ENCODE measurements at regions not wholly inside any gene's neighbourhood (a gene's known extent, or its start where the extent isn't known, plus 50 kb on each side); places are given as distances from the start of the nearest gene placed in this dataset.

GRCh38 chr16:51988977-51989376, 558.0 kb downstream of the TOX3 start:
- Histone ChIP-seq H3K4me2 (ENCODE audit: low read depth, low read length) (no peak overlapping the region), H2BK15ac (ENCODE audit: low read depth, low read length) (no peak overlapping the region), H3K27me3 (ENCODE audit: control insufficient read depth, insufficient read depth, low read length) (peaks cover 2% of the 10 kb centered on the region; the same call in 1 of the 2 replicates), H2BK120ac (ENCODE audit: low read depth, low read length) (no peak overlapping the region), H3K23ac (ENCODE audit: low read depth, low read length) (no peak overlapping the region), H2AFZ (replicated peaks; ENCODE audit: low read length, poor library complexity) (no peak overlapping the region), H4K5ac (ENCODE audit: low read depth, low read length) (no peak overlapping the region), H2AK5ac (ENCODE audit: low read depth, low read length) (no peak overlapping the region), H4K20me1 (ENCODE audit: insufficient read depth, low read length) (no peaks in the 10 kb centered on the region), H4K91ac (ENCODE audit: insufficient read depth, low read depth, low read length) (no peak overlapping the region), H3K14ac (replicated peaks; ENCODE audit: low read depth, low read length) (no peak overlapping the region), H3K9ac (ENCODE audit: low read depth, low read length) (no peak overlapping the region), H2BK5ac (ENCODE audit: low read depth, low read length, poor library complexity, severe bottlenecking) (no peak overlapping the region), H3K4ac (ENCODE audit: low read depth, low read length) (no peak overlapping the region), H3K79me1 (ENCODE audit: low read depth in 1 of 2, low read length in 2 of 2) (no peaks in the 10 kb centered on the region), H4K8ac (ENCODE audit: low read depth in 2 of 2, low read length in 2 of 2) (no peak overlapping the region), H2BK20ac (ENCODE audit: low read depth, low read length) (no peak overlapping the region), H3K36me3 (ENCODE audit: control insufficient read depth, insufficient read depth, low read length) (no peaks in the 10 kb centered on the region), H3K9me3 (ENCODE audit: control insufficient read depth, insufficient read depth, low read length) (no peaks in the 10 kb centered on the region), H3K4me3 (ENCODE audit: insufficient read depth, low read depth, low read length) (no peak overlapping the region), H3K9me1 (ENCODE audit: insufficient read depth, low read length) (no peaks in the 10 kb centered on the region), H3K27ac (ENCODE audit: insufficient read depth, low read length) (no peak overlapping the region), H3K56ac (ENCODE audit: extremely low read depth, insufficient read depth, low read length) (no peak overlapping the region), H3K4me1 (ENCODE audit: control insufficient read depth, insufficient read depth, low read length) (no peaks in the 10 kb centered on the region), H2AK9ac (replicated peaks; ENCODE audit: low read depth, low read length, poor library complexity) (no peak overlapping the region), H3K18ac (ENCODE audit: low read depth, low read length) (no peak overlapping the region)
- BruUV-seq (replicated peaks) = no TSS peak
- ChIA-PET POLR2A (ENCODE audit: unreplicated experiment) (no interaction called here), CTCF (no interaction called here)
- in situ Hi-C loops (cut with MboI; ENCODE audit: low sequenced_read_pairs) (loop anchor here (5.0 to 25.0 kb wide), 3 partner anchors 172 to 1177 kb away; no protein-coding TSS in a partner anchor), dilution Hi-C loops (cut with HindIII; ENCODE audit: low sequenced_read_pairs, unreplicated experiment) (no loop called here), intact Hi-C loops (cut with micrococcal nuclease) (no loop called here)
- TF ChIP-seq NFE2L2 (IDR thresholded peaks at IDR 0.05; ENCODE audit: low read depth, low read length) = no peak
- no peak for TF ChIP-seq FOS (IDR thresholded peaks at IDR 0.05; ENCODE audit: low read depth, low read length)
- no peak for TF ChIP-seq MAFK (IDR thresholded peaks at IDR 0.05; ENCODE audit: low read depth, low read length)
- TF ChIP-seq RFX5 (IDR thresholded peaks at IDR 0.05; ENCODE audit: low read depth, low read length) = no peak
- TF ChIP-seq SMC3 (IDR thresholded peaks at IDR 0.05; ENCODE audit: low read depth, low read length) = no peak
- no peak for TF ChIP-seq MXI1 (IDR thresholded peaks at IDR 0.05; ENCODE audit: borderline replicate concordance, low read depth, low read length)
- no peak for TF ChIP-seq CEBPB (IDR thresholded peaks at IDR 0.05; ENCODE audit: low read depth, low read length)
- TF ChIP-seq RAD21 (IDR thresholded peaks at IDR 0.05; ENCODE audit: low read length) = no peak
- no peak for TF ChIP-seq BHLHE40 (IDR thresholded peaks at IDR 0.05; ENCODE audit: low read depth, low read length)
- TF ChIP-seq ELK1 (IDR thresholded peaks at IDR 0.05; ENCODE audit: borderline replicate concordance, low read depth, low read length) = no peak
- no peak for TF ChIP-seq RCOR1 (IDR thresholded peaks at IDR 0.05; ENCODE audit: insufficient replicate concordance, low read length)
- TF ChIP-seq, protein P1, sequence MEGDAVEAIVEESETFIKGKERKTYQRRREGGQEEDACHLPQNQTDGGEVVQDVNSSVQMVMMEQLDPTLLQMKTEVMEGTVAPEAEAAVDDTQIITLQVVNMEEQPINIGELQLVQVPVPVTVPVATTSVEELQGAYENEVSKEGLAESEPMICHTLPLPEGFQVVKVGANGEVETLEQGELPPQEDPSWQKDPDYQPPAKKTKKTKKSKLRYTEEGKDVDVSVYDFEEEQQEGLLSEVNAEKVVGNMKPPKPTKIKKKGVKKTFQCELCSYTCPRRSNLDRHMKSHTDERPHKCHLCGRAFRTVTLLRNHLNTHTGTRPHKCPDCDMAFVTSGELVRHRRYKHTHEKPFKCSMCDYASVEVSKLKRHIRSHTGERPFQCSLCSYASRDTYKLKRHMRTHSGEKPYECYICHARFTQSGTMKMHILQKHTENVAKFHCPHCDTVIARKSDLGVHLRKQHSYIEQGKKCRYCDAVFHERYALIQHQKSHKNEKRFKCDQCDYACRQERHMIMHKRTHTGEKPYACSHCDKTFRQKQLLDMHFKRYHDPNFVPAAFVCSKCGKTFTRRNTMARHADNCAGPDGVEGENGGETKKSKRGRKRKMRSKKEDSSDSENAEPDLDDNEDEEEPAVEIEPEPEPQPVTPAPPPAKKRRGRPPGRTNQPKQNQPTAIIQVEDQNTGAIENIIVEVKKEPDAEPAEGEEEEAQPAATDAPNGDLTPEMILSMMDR (conservative IDR thresholded peaks at IDR 0.05; ENCODE audit: low read depth, low read length) = no peak
- TF ChIP-seq MAZ (IDR thresholded peaks at IDR 0.05; ENCODE audit: borderline replicate concordance, low read depth, low read length) = no peak
- TF ChIP-seq, protein P2, sequence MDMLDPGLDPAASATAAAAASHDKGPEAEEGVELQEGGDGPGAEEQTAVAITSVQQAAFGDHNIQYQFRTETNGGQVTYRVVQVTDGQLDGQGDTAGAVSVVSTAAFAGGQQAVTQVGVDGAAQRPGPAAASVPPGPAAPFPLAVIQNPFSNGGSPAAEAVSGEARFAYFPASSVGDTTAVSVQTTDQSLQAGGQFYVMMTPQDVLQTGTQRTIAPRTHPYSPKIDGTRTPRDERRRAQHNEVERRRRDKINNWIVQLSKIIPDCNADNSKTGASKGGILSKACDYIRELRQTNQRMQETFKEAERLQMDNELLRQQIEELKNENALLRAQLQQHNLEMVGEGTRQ (IDR thresholded peaks at IDR 0.05; ENCODE audit: low read depth, low read length) = no peak
- DNase-seq (no peak), ATAC-seq (ENCODE audit: low read depth) (no peak)

All from IMR-90 (cell line).